Keratinocyte (primary cell): ENCODE measurements at regions not wholly inside any gene's neighbourhood (a gene's known extent, or its start where the extent isn't known, plus 50 kb on each side); places are given as distances from the start of the nearest gene placed in this dataset.

Experiments used
- DNase-seq: peaks from one replicate; pipeline ENCODE4 v3.0.0-alpha.2; 2011; ENCODE audit warnings: low read depth, missing footprints, low spot score
- FAIRE-seq: peaks from 2 replicates; lab custom pipeline; 2011; peaks lifted over from hg19 to GRCh38; lab: Jason Lieb, UNC
- H2AFZ ChIP-seq: 2 replicates; pipeline ENCODE4 v1.6.0; 2012; ENCODE audit warnings: low read length, control low read depth, inconsistent platforms; ENCODE audit not compliant: control insufficient read depth
- H3K27ac ChIP-seq: 2 replicates; pipeline ENCODE4 v1.5.1; 2011; ENCODE audit warnings: low read length; ENCODE audit not compliant: control insufficient read depth, insufficient read depth
- H3K27me3 ChIP-seq: 3 replicates; pipeline ENCODE4 v1.6.0; 2011; ENCODE audit warnings: low read length; ENCODE audit not compliant: control insufficient read depth, insufficient read depth; ENCODE audit errors: extremely low read depth
- H3K36me3 ChIP-seq, 2 experiments: 2 replicates in 1 of 2; 3 replicates in 1 of 2; pipeline ENCODE4 v1.5.1; 2011; ENCODE audit warnings: low read length in 2 of 2, mild to moderate bottlenecking in 1 of 2; ENCODE audit not compliant: control insufficient read depth in 2 of 2, insufficient read depth in 2 of 2; ENCODE audit errors: extremely low read depth in 1 of 2
- H3K4me1 ChIP-seq: 3 replicates; pipeline ENCODE4 v1.5.1; 2011; ENCODE audit warnings: low read length; ENCODE audit not compliant: control insufficient read depth, insufficient read depth; ENCODE audit errors: extremely low read depth
- H3K4me2 ChIP-seq: 3 replicates; pipeline ENCODE4 v1.6.0; 2011; ENCODE audit warnings: low read depth, low read length; ENCODE audit not compliant: control insufficient read depth, insufficient read depth; ENCODE audit errors: extremely low read depth
- H3K4me3 ChIP-seq, 3 experiments: fragments of 200-600 bp in 1 of 3; sonication (generic) in 1 of 3; 2 replicates in 2 of 3; 3 replicates in 1 of 3; pipeline ENCODE4 v1.5.1; 2011 to 2016; ENCODE audit warnings: low read length in 3 of 3, mild to moderate bottlenecking in 3 of 3, control low read depth in 2 of 3, inconsistent platforms in 1 of 3, low read depth in 1 of 3, mixed read lengths in 1 of 3, mixed run types in 1 of 3, moderate library complexity in 1 of 3; ENCODE audit not compliant: control insufficient read depth in 2 of 3, insufficient read depth in 2 of 3; ENCODE audit errors: extremely low read depth in 1 of 3
- H3K79me2 ChIP-seq: 2 replicates; pipeline ENCODE4 v1.6.0; 2012; ENCODE audit warnings: low read length; ENCODE audit not compliant: control insufficient read depth, insufficient read depth
- H3K9ac ChIP-seq: 3 replicates; pipeline ENCODE4 v1.6.0; 2011; ENCODE audit warnings: low read length; ENCODE audit not compliant: control insufficient read depth, insufficient read depth; ENCODE audit errors: extremely low read depth
- H3K9me1 ChIP-seq: 3 replicates; pipeline ENCODE4 v1.6.0; 2011; ENCODE audit warnings: low read length; ENCODE audit not compliant: control insufficient read depth, insufficient read depth; ENCODE audit errors: extremely low read depth
- H3K9me3 ChIP-seq: 2 replicates; pipeline ENCODE4 v1.5.1; 2012; ENCODE audit warnings: low read depth, low read length; ENCODE audit not compliant: control insufficient read depth
- H4K20me1 ChIP-seq: 3 replicates; pipeline ENCODE4 v1.6.0; 2011; ENCODE audit warnings: low read length; ENCODE audit not compliant: control insufficient read depth, insufficient read depth; ENCODE audit errors: extremely low read depth
- CTCF ChIP-seq, 3 experiments: IDR thresholded peaks in 1 of 3; conservative IDR thresholded peaks in 1 of 3; optimal IDR thresholded peaks in 1 of 3; 2 replicates in 2 of 3; 3 replicates in 1 of 3; pipeline versions ENCODE3 to v1.5.1; 2011; ENCODE audit warnings: low read length in 3 of 3, mild to moderate bottlenecking in 3 of 3, moderate library complexity in 2 of 3, control low read depth in 1 of 3, inconsistent platforms in 1 of 3; ENCODE audit not compliant: insufficient read depth in 2 of 3; ENCODE audit errors: extremely low read depth in 1 of 3
- EZH2 ChIP-seq: IDR thresholded peaks from one replicate; pipeline ENCODE4 v1.6.1; 2012; ENCODE audit warnings: inconsistent platforms, mild to moderate bottlenecking, low read length, moderate library complexity
- dilution Hi-C: fragments of 300-500 bp; cut with MboI; formaldehyde crosslinking; loops from one replicate; pipeline ENCODE4 v1.7.0; 2020; ENCODE audit warnings: low sequenced_read_pairs; ENCODE audit not compliant: extremely low pct_ligation_motif_present

- H3K9ac ChIP-seq = no peak overlapping the region
- no peak for FAIRE-seq
- no peak overlapping the region for H3K27ac ChIP-seq
- DNase-seq = no peak
- no peaks in the 10 kb centered on the region for H4K20me1 ChIP-seq
- H3K79me2 ChIP-seq = no peaks in the 10 kb centered on the region
- H3K9me1 ChIP-seq = no peaks in the 10 kb centered on the region
- no peak overlapping the region for H3K4me3 ChIP-seq
- no peaks in the 10 kb centered on the region for H3K4me1 ChIP-seq
- peaks cover 5% of the 10 kb centered on the region for H3K27me3 ChIP-seq
- no peak overlapping the region for H2AFZ ChIP-seq
- no peaks in the 10 kb centered on the region for H3K9me3 ChIP-seq
- H3K36me3 ChIP-seq = no peaks in the 10 kb centered on the region
- TF ChIP-seq CTCF (optimal IDR thresholded peaks at IDR 0.05 in 1 of 3, IDR thresholded peaks at IDR 0.05 in 1 of 3, conservative IDR thresholded peaks at IDR 0.05 in 1 of 3; ENCODE audit: extremely low read depth in 1 of 3, insufficient read depth in 2 of 3, low read length in 3 of 3) = no peak
- no peak for TF ChIP-seq EZH2
- dilution Hi-C loops = no loop called here
- H3K4me2 ChIP-seq = no peak overlapping the region
These were observed 165.1 kb upstream of the RAI2 start for GRCh38 chrX:18026166-18026565.

GRCh38 chrX:18017411-18017810 lies 156.3 kb upstream of the RAI2 start:
- Histone ChIP-seq H3K9ac (no peak overlapping the region), H3K36me3 (no peaks in the 10 kb centered on the region), H4K20me1 (no peaks in the 10 kb centered on the region), H3K4me1 (no peaks in the 10 kb centered on the region), H3K4me2 (no peak overlapping the region), H3K9me1 (no peaks in the 10 kb centered on the region), H3K79me2 (no peaks in the 10 kb centered on the region), H3K9me3 (no peaks in the 10 kb centered on the region), H2AFZ (no peak overlapping the region), H3K27me3 (no peaks in the 10 kb centered on the region), H3K4me3 (no peak overlapping the region), H3K27ac (no peak overlapping the region)
- DNase-seq (no peak), FAIRE-seq (no peak)
- TF ChIP-seq CTCF (optimal IDR thresholded peaks at IDR 0.05 in 1 of 3, IDR thresholded peaks at IDR 0.05 in 1 of 3, conservative IDR thresholded peaks at IDR 0.05 in 1 of 3; ENCODE audit: extremely low read depth in 1 of 3, insufficient read depth in 2 of 3, low read length in 3 of 3) = no peak
- TF ChIP-seq EZH2 = no peak
- dilution Hi-C loops = no loop called here
